ENCODE measurements at regions not wholly inside any gene's neighbourhood (a gene's known extent, or its start where the extent isn't known, plus 50 kb on each side); places are given as distances from the start of the nearest gene placed in this dataset.

- no peaks in the 10 kb centered on the region for H3K27me3 ChIP-seq (ENCODE audit: control insufficient read depth, insufficient read depth, low read length)
- H3K4me1 ChIP-seq (ENCODE audit: control insufficient read depth, extremely low read depth, insufficient read depth, low read length), result no peaks in the 10 kb centered on the region
- TF ChIP-seq CTCF (conservative IDR thresholded peaks at IDR 0.05 in 1 of 2, IDR thresholded peaks at IDR 0.05 in 1 of 2; ENCODE audit: low read depth in 1 of 2, low read length in 2 of 2), result no peak
- TF ChIP-seq EZH2 (IDR thresholded peaks at IDR 0.05; ENCODE audit: low read length, missing control alignments), result no peak
- no peak overlapping the region for H3K27ac ChIP-seq (ENCODE audit: insufficient read depth, low read length)
- no peaks in the 10 kb centered on the region for H3K36me3 ChIP-seq (ENCODE audit: control insufficient read depth, insufficient read depth, low read length)
- DNase-seq (ENCODE audit: low read depth in 2 of 2), result no peak
- H3K9me3 ChIP-seq (ENCODE audit: control insufficient read depth, insufficient read depth, low read depth, low read length), result no peaks in the 10 kb centered on the region
- no peak overlapping the region for H3K4me2 ChIP-seq (ENCODE audit: extremely low read depth, insufficient read depth, low read length)
- H3K79me2 ChIP-seq (ENCODE audit: control insufficient read depth, insufficient read depth, low read length), result no peaks in the 10 kb centered on the region
- H3K9ac ChIP-seq (ENCODE audit: insufficient read depth, low read length), result no peak overlapping the region
- no peaks in the 10 kb centered on the region for H4K20me1 ChIP-seq (ENCODE audit: control insufficient read depth, extremely low read depth, insufficient read depth, low read length)
- H2AFZ ChIP-seq (ENCODE audit: low read length), result no peak overlapping the region
- no peak overlapping the region for H3K4me3 ChIP-seq (replicated peaks in 1 of 4; ENCODE audit: control extremely low read depth in 1 of 4, insufficient read depth in 1 of 4, low read depth in 3 of 4, low read length in 4 of 4)
Measured at GRCh38 chr3:124172283-124172682, 180.4 kb upstream of the ROPN1 start.

GRCh38 chr3:124172816-124173215 is 180.9 kb upstream of the ROPN1 start:
- no peak overlapping the region for H3K27ac ChIP-seq (ENCODE audit: insufficient read depth, low read length)
- H2AFZ ChIP-seq (ENCODE audit: low read length), result no peak overlapping the region
- TF ChIP-seq CTCF (conservative IDR thresholded peaks at IDR 0.05 in 1 of 2, IDR thresholded peaks at IDR 0.05 in 1 of 2; ENCODE audit: low read depth in 1 of 2, low read length in 2 of 2) (no peak), EZH2 (IDR thresholded peaks at IDR 0.05; ENCODE audit: low read length, missing control alignments) (no peak)
- no peaks in the 10 kb centered on the region for H3K36me3 ChIP-seq (ENCODE audit: control insufficient read depth, insufficient read depth, low read length)
- no peaks in the 10 kb centered on the region for H4K20me1 ChIP-seq (ENCODE audit: control insufficient read depth, extremely low read depth, insufficient read depth, low read length)
- DNase-seq (ENCODE audit: low read depth in 2 of 2), result no peak
- H3K9me3 ChIP-seq (ENCODE audit: control insufficient read depth, insufficient read depth, low read depth, low read length), result no peaks in the 10 kb centered on the region
- no peaks in the 10 kb centered on the region for H3K79me2 ChIP-seq (ENCODE audit: control insufficient read depth, insufficient read depth, low read length)
- H3K4me3 ChIP-seq (replicated peaks in 1 of 4; ENCODE audit: control extremely low read depth in 1 of 4, insufficient read depth in 1 of 4, low read depth in 3 of 4, low read length in 4 of 4), result no peak overlapping the region
- no peaks in the 10 kb centered on the region for H3K27me3 ChIP-seq (ENCODE audit: control insufficient read depth, insufficient read depth, low read length)
- H3K9ac ChIP-seq (ENCODE audit: insufficient read depth, low read length), result no peak overlapping the region
- H3K4me1 ChIP-seq (ENCODE audit: control insufficient read depth, extremely low read depth, insufficient read depth, low read length), result no peaks in the 10 kb centered on the region
- no peak overlapping the region for H3K4me2 ChIP-seq (ENCODE audit: extremely low read depth, insufficient read depth, low read length)

- Histone ChIP-seq H3K27ac (ENCODE audit: insufficient read depth, low read length) (no peak overlapping the region), H3K9ac (ENCODE audit: insufficient read depth, low read length) (no peak overlapping the region), H3K4me3 (replicated peaks in 1 of 4; ENCODE audit: control extremely low read depth in 1 of 4, insufficient read depth in 1 of 4, low read depth in 3 of 4, low read length in 4 of 4) (no peak overlapping the region), H2AFZ (ENCODE audit: low read length) (no peak overlapping the region), H3K4me1 (ENCODE audit: control insufficient read depth, extremely low read depth, insufficient read depth, low read length) (no peaks in the 10 kb centered on the region), H3K36me3 (ENCODE audit: control insufficient read depth, insufficient read depth, low read length) (no peaks in the 10 kb centered on the region), H3K27me3 (ENCODE audit: control insufficient read depth, insufficient read depth, low read length) (no peaks in the 10 kb centered on the region), H3K79me2 (ENCODE audit: control insufficient read depth, insufficient read depth, low read length) (no peaks in the 10 kb centered on the region), H4K20me1 (ENCODE audit: control insufficient read depth, extremely low read depth, insufficient read depth, low read length) (no peaks in the 10 kb centered on the region), H3K4me2 (ENCODE audit: extremely low read depth, insufficient read depth, low read length) (no peak overlapping the region), H3K9me3 (ENCODE audit: control insufficient read depth, insufficient read depth, low read depth, low read length) (no peaks in the 10 kb centered on the region)
- DNase-seq (ENCODE audit: low read depth in 2 of 2), result no peak
- TF ChIP-seq EZH2 (IDR thresholded peaks at IDR 0.05; ENCODE audit: low read length, missing control alignments), result no peak
- TF ChIP-seq CTCF (conservative IDR thresholded peaks at IDR 0.05 in 1 of 2, IDR thresholded peaks at IDR 0.05 in 1 of 2; ENCODE audit: low read depth in 1 of 2, low read length in 2 of 2), result no peak
Measured at GRCh38 chr3:124174476-124174875, 182.6 kb upstream of the ROPN1 start.

Data from fibroblast of lung (primary cell).